ENCODE measurements at regions not wholly inside any gene's neighbourhood (a gene's known extent, or its start where the extent isn't known, plus 50 kb on each side); places are given as distances from the start of the nearest gene placed in this dataset.
"Not testable (repeated sequence)": the region's sequence is repeated elsewhere in the genome, so short reads cannot be mapped to it uniquely, and the experiment has no call there.

GRCh38 chr20:30376767-30377658 lies 880.5 kb upstream of the DEFB115 start:
- Histone ChIP-seq H3K27me3 (peaks cover 25% of the 10 kb centered on the region), H3K9me3 (no peaks in the 10 kb centered on the region), H3K27ac (peak overlapping the region; percentile 76), H3K4me3 (ENCODE audit: low read depth in 1 of 2, low read length in 1 of 2) (peak overlapping the region; percentile 61 to 62), H3K36me3 (no peaks in the 10 kb centered on the region), H3K4me1 (ENCODE audit: control insufficient read depth in 1 of 2, insufficient read depth in 1 of 2, low read depth in 1 of 2, low read length in 1 of 2) (peaks cover 0 to 6% of the 10 kb centered on the region in 2 experiments)
- TF ChIP-seq, protein P1, sequence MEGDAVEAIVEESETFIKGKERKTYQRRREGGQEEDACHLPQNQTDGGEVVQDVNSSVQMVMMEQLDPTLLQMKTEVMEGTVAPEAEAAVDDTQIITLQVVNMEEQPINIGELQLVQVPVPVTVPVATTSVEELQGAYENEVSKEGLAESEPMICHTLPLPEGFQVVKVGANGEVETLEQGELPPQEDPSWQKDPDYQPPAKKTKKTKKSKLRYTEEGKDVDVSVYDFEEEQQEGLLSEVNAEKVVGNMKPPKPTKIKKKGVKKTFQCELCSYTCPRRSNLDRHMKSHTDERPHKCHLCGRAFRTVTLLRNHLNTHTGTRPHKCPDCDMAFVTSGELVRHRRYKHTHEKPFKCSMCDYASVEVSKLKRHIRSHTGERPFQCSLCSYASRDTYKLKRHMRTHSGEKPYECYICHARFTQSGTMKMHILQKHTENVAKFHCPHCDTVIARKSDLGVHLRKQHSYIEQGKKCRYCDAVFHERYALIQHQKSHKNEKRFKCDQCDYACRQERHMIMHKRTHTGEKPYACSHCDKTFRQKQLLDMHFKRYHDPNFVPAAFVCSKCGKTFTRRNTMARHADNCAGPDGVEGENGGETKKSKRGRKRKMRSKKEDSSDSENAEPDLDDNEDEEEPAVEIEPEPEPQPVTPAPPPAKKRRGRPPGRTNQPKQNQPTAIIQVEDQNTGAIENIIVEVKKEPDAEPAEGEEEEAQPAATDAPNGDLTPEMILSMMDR (IDR thresholded peaks at IDR 0.05) = peak; percentile 23

- H3K27me3 ChIP-seq = peaks cover 21% of the 10 kb centered on the region
- not testable (repeated sequence) for H3K36me3 ChIP-seq; H3K27ac ChIP-seq; H3K9me3 ChIP-seq; H3K4me1 ChIP-seq (ENCODE audit: control insufficient read depth in 1 of 2, insufficient read depth in 1 of 2, low read depth in 1 of 2, low read length in 1 of 2); H3K4me3 ChIP-seq (ENCODE audit: low read depth in 1 of 2, low read length in 1 of 2)
These were observed 879.1 kb upstream of the DEFB115 start for GRCh38 chr20:30378317-30378716.

GRCh38 chr20:30378721-30379120 lies 878.7 kb upstream of the DEFB115 start:
- H3K36me3 ChIP-seq; H3K27ac ChIP-seq; H3K4me3 ChIP-seq (ENCODE audit: low read depth in 1 of 2, low read length in 1 of 2); H3K4me1 ChIP-seq (ENCODE audit: control insufficient read depth in 1 of 2, insufficient read depth in 1 of 2, low read depth in 1 of 2, low read length in 1 of 2); H3K9me3 ChIP-seq: not testable (repeated sequence)
- peaks cover 17% of the 10 kb centered on the region for H3K27me3 ChIP-seq

GRCh38 chr20:30384841-30385240 lies 872.6 kb upstream of the DEFB115 start:
- H3K27ac ChIP-seq; H3K9me3 ChIP-seq; H3K4me1 ChIP-seq (ENCODE audit: control insufficient read depth in 1 of 2, insufficient read depth in 1 of 2, low read depth in 1 of 2, low read length in 1 of 2); H3K36me3 ChIP-seq; H3K27me3 ChIP-seq; H3K4me3 ChIP-seq (ENCODE audit: low read depth in 1 of 2, low read length in 1 of 2): not testable (repeated sequence)

DNA sequence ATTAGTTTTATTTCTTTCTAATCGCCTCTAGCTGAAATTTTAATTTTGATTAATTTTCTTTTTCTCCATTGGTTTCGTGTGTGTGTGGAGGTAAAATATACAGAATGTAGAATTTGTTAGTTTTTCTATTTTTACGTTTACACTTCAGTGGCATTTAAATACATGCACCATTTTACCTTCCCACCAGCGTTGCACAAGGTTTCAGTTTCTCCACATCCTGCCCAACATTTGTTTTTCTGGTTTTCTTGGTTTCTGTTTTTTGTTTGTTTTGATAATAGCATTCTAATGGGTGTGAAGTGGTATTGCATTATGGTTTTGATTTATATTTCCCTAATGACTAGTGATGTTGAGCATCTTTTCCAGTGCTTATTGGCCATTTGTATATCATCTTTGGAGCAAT lies 871.4 kb upstream of the DEFB115 start:
- not testable (repeated sequence) for H3K9me3 ChIP-seq; H3K27me3 ChIP-seq; H3K36me3 ChIP-seq; H3K27ac ChIP-seq; H3K4me3 ChIP-seq (ENCODE audit: low read depth in 1 of 2, low read length in 1 of 2); H3K4me1 ChIP-seq (ENCODE audit: control insufficient read depth in 1 of 2, insufficient read depth in 1 of 2, low read depth in 1 of 2, low read length in 1 of 2)

- H3K27ac ChIP-seq; H3K9me3 ChIP-seq; H3K4me3 ChIP-seq (ENCODE audit: low read depth in 1 of 2, low read length in 1 of 2); H3K4me1 ChIP-seq (ENCODE audit: control insufficient read depth in 1 of 2, insufficient read depth in 1 of 2, low read depth in 1 of 2, low read length in 1 of 2); H3K27me3 ChIP-seq: not testable (repeated sequence)
- H3K36me3 ChIP-seq = peaks cover 12% of the 10 kb centered on the region
These were observed 869.6 kb upstream of the DEFB115 start for GRCh38 chr20:30387823-30388222.

DNA sequence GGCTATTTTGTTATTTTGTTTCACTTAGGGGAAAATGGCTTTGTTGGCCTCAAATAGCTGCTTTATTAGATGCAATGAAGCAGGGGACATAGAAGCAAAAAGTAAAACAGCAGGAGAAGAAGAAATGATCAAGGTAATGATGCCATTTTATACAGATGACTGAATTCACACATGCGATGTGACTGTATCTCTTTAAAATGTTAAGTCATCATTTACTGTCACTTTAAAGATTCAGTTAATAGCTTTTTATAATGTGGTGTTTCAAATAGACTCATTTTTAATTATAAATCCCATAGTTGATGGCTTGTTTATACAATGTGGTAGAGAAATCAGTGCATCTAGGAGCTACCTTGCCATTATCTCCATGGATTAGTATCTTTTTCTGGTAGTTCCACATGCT lies 863.9 kb upstream of the DEFB115 start:
- not testable (repeated sequence) for H3K4me1 ChIP-seq (ENCODE audit: control insufficient read depth in 1 of 2, insufficient read depth in 1 of 2, low read depth in 1 of 2, low read length in 1 of 2); H3K27me3 ChIP-seq; H3K27ac ChIP-seq; H3K9me3 ChIP-seq; H3K4me3 ChIP-seq (ENCODE audit: low read depth in 1 of 2, low read length in 1 of 2)
- peaks cover 22% of the 10 kb centered on the region for H3K36me3 ChIP-seq

- H3K4me3 ChIP-seq (ENCODE audit: low read depth in 1 of 2, low read length in 1 of 2); H3K9me3 ChIP-seq; H3K27me3 ChIP-seq; H3K27ac ChIP-seq; H3K4me1 ChIP-seq (ENCODE audit: control insufficient read depth in 1 of 2, insufficient read depth in 1 of 2, low read depth in 1 of 2, low read length in 1 of 2): not testable (repeated sequence)
- peaks cover 26% of the 10 kb centered on the region for H3K36me3 ChIP-seq
These were observed 860.4 kb upstream of the DEFB115 start for GRCh38 chr20:30397111-30397510.

DNA sequence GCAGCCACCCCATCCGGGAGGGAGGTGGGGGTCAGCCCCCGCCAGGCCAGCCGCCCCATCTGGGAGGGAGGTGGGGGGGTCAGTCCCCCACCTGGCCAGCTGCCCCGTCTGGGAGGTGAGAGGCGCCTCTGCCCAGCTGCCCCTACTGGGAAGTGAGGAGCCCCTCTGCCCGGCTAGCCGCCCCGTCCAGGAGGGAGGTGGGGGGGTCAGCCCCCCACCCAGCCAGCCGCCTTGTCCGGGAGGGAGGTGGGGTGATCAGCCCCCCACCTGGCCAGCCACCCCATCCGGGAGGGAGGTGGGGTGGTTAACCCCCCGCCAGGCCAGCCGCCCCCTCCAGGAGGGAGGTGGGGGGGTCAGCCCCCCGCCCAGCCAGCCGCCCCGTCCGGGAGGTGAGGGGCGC lies 852.4 kb upstream of the DEFB115 start:
- H3K4me3 ChIP-seq (ENCODE audit: low read depth in 1 of 2, low read length in 1 of 2); H3K27me3 ChIP-seq; H3K9me3 ChIP-seq; H3K27ac ChIP-seq; H3K4me1 ChIP-seq (ENCODE audit: control insufficient read depth in 1 of 2, insufficient read depth in 1 of 2, low read depth in 1 of 2, low read length in 1 of 2): not testable (repeated sequence)
- peaks cover 11% of the 10 kb centered on the region for H3K36me3 ChIP-seq

DNA sequence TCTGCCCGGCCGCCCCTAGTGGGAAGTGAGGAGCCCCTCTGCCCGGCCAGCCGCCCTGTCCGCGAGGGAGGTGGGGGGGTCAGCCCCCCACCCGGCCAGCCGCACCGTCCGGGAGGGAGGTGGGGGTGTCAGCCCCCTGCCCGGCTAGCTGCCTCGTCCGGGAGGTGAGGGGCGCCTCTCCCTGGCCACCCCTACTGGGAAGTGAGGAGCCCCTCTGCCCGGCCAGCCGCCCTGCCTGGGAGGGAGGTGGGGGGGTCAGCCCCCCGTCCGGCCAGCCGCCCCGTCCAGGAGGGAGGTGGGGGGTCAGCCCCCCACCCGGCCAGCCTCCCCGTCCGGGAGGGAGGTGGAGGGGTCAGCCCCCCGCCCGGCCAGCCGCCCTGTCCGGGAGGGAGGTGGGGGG lies 851.9 kb upstream of the DEFB115 start:
- not testable (repeated sequence) for H3K27ac ChIP-seq; H3K36me3 ChIP-seq; H3K4me1 ChIP-seq (ENCODE audit: control insufficient read depth in 1 of 2, insufficient read depth in 1 of 2, low read depth in 1 of 2, low read length in 1 of 2); H3K4me3 ChIP-seq (ENCODE audit: low read depth in 1 of 2, low read length in 1 of 2); H3K27me3 ChIP-seq; H3K9me3 ChIP-seq

DNA sequence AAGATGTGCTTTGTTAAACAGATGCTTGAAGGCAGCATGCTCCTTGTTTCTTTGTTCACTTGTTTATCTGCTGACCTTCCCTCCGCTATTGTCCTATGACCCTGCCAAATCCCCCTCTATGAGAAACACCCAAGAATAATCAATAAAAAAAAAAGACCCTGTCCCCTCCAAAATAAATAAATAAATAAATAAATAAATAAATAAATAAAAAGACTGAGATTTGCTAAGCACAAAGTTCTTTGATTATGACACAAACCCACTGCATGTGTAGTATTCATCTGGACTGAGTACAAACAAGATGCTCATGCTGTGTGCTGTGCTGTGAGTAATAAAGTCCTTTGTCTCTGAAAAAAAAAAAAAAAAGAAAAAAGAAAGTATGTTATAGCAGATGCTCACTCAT lies 851.1 kb upstream of the DEFB115 start:
- H3K36me3 ChIP-seq; H3K4me3 ChIP-seq (ENCODE audit: low read depth in 1 of 2, low read length in 1 of 2); H3K27me3 ChIP-seq; H3K4me1 ChIP-seq (ENCODE audit: control insufficient read depth in 1 of 2, insufficient read depth in 1 of 2, low read depth in 1 of 2, low read length in 1 of 2); H3K9me3 ChIP-seq; H3K27ac ChIP-seq: not testable (repeated sequence)
